HUDEP-2 (cell line): ENCODE measurements at regions not wholly inside any gene's neighbourhood (a gene's known extent, or its start where the extent isn't known, plus 50 kb on each side); places are given as distances from the start of the nearest gene placed in this dataset.

Experiments
- DNase-seq, 76 experiments: peaks; one replicate each; lab custom pipeline; 2025; ENCODE audit not compliant: unreplicated experiment in 76 of 76; lab: John Stamatoyannopoulos, UW

- DNase-seq, result no peak
Observed at GRCh38 chr2:187274146-187274545, 173.9 kb downstream of the CALCRL start.

GRCh38 chr2:187272255-187272654, 175.8 kb downstream of the CALCRL start:
- no peak for DNase-seq

GRCh38 chr2:187271825-187272224, 176.2 kb downstream of the CALCRL start:
- peak in 1 of 76 experiments; percentile 3 for DNase-seq

GRCh38 chr2:187266645-187267044, 181.4 kb downstream of the CALCRL start:
- DNase-seq, result no peak

GRCh38 chr2:187266147-187266546, 181.9 kb downstream of the CALCRL start:
- no peak for DNase-seq

GRCh38 chr2:187264612-187265011, 183.4 kb downstream of the CALCRL start:
- no peak for DNase-seq

- no peak for DNase-seq
Observed at GRCh38 chr2:187263675-187264560, 184.1 kb downstream of the CALCRL start.

- DNase-seq, result no peak
Observed at GRCh38 chr2:187261705-187262104, 186.3 kb downstream of the CALCRL start.

GRCh38 chr2:187252063-187252462, 196.0 kb downstream of the CALCRL start:
- no peak for DNase-seq

- no peak for DNase-seq
Observed at GRCh38 chr2:187250137-187250536, 197.9 kb downstream of the CALCRL start.

- no peak for DNase-seq
Observed at GRCh38 chr2:187233811-187234210, 214.2 kb downstream of the CALCRL start.

- no peak for DNase-seq
Observed at GRCh38 chr2:187232749-187233148, 215.3 kb downstream of the CALCRL start.

- no peak for DNase-seq
Observed at GRCh38 chr2:187230088-187230487, 218.0 kb downstream of the CALCRL start.

GRCh38 chr2:187228986-187229385, 219.1 kb downstream of the CALCRL start:
- DNase-seq, result no peak

GRCh38 chr2:187224989-187225388, 223.1 kb downstream of the CALCRL start:
- DNase-seq, result no peak

- no peak for DNase-seq
Observed at GRCh38 chr2:187220071-187220470, 228.0 kb downstream of the CALCRL start.

- no peak for DNase-seq
Observed at GRCh38 chr2:187215532-187216240, 232.4 kb downstream of the CALCRL start.

GRCh38 chr2:187214306-187214705, 233.7 kb downstream of the CALCRL start:
- no peak for DNase-seq

GRCh38 chr2:187213798-187214197, 234.3 kb downstream of the CALCRL start:
- DNase-seq, result no peak

- no peak for DNase-seq
Observed at GRCh38 chr2:187210726-187211125, 237.3 kb downstream of the CALCRL start.

GRCh38 chr2:187208199-187208785, 239.8 kb downstream of the CALCRL start:
- DNase-seq, result no peak

- DNase-seq, result no peak
Observed at GRCh38 chr2:187207126-187207525, 240.9 kb downstream of the CALCRL start.
